ENCODE measurements at regions not wholly inside any gene's neighbourhood (a gene's known extent, or its start where the extent isn't known, plus 50 kb on each side); places are given as distances from the start of the nearest gene placed in this dataset.

DNA sequence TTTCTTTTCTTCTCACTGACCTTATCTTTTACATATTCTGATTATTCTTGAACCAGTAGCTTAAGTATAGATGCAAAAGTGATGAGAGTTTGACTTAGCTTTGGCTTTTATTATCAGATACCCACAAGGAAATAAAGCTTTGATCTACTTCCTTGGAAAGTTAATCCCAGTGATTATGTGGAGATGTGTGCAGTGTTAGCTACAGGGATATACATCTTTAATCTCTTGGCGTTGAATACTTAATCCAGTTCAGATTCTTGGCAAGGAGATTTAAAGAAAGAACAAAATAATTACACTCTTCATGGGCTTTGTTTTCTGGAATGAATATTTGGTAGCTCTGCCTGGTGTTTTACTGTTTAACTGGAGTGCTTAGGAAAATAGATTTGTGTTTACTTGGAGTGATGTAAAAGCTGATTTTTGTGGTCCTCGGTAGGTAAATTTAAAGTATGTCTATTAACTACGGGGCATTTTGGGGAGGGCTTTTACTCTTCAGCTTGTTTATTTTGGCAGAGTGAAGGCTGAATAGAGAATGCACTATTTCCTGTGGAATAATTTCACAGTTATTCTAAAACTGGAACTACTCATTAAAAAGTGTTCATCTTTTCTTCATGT is 150.1 kb upstream of the LRIG3 start:
- TF ChIP-seq ZNF571 (tag by site-specific recombination; IDR thresholded peaks at IDR 0.05) (no peak), ZNF274 (IDR thresholded peaks at IDR 0.05; ENCODE audit: low read length) (no peak), ZNF274 (tag by site-specific recombination; IDR thresholded peaks at IDR 0.05; ENCODE audit: borderline replicate concordance) (no peak)
- TF ChIP-seq, protein P1, sequence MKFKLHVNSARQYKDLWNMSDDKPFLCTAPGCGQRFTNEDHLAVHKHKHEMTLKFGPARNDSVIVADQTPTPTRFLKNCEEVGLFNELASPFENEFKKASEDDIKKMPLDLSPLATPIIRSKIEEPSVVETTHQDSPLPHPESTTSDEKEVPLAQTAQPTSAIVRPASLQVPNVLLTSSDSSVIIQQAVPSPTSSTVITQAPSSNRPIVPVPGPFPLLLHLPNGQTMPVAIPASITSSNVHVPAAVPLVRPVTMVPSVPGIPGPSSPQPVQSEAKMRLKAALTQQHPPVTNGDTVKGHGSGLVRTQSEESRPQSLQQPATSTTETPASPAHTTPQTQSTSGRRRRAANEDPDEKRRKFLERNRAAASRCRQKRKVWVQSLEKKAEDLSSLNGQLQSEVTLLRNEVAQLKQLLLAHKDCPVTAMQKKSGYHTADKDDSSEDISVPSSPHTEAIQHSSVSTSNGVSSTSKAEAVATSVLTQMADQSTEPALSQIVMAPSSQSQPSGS (tag by site-specific recombination; IDR thresholded peaks at IDR 0.05; ENCODE audit: low read depth), result no peak
